Activated naive CD4-positive, alpha-beta T cell treated with anti-CD3 and anti-CD28 coated beads, Interleukin-2, amount 50 U/mL, for 72 hours (primary cell): ENCODE measurements at regions not wholly inside any gene's neighbourhood (a gene's known extent, or its start where the extent isn't known, plus 50 kb on each side); places are given as distances from the start of the nearest gene placed in this dataset.

Experiments
- ATAC-seq, 2 donors: fragments of 150-1000 bp; cut with Tn5 transposase; 2 replicates each; pipeline ENCODE4 v1.10.0; 2021; ENCODE audit warnings: mild to moderate bottlenecking in 2 of 2, moderate library complexity in 2 of 2
- DNase-seq, 2 donors: peaks; one replicate each; pipeline ENCODE4 v3.0.0; 2021 to 2022; ENCODE audit warnings: low spot score in 2 of 2
- H3K27ac Mint-ChIP-seq, 2 donors: one replicate each; pipeline ENCODE4 v1.8.0; 2022; ENCODE audit warnings: mild to moderate bottlenecking in 2 of 2, mixed read lengths in 2 of 2
- H3K36me3 Mint-ChIP-seq, 2 donors: one replicate each; pipeline ENCODE4 v1.8.0; 2022; ENCODE audit warnings: mixed read lengths in 2 of 2
- H3K9me3 Mint-ChIP-seq, 2 donors: one replicate each; pipeline ENCODE4 v1.8.0; 2022; ENCODE audit warnings: mixed read lengths in 2 of 2

GRCh38 chr20:25750765-25751696 is 54.4 kb upstream of the ZNF337 start:
- Mint-ChIP-seq H3K27ac (peak overlapping the region; percentile 77 to 78), H3K36me3 (no peaks in the 10 kb centered on the region), H3K9me3 (no peaks in the 10 kb centered on the region)
- ATAC-seq (peak; percentile 92 to 94), DNase-seq (peak; percentile 43 to 61)

GRCh38 chr20:25750220-25750764 is 53.6 kb upstream of the ZNF337 start:
- H3K9me3 Mint-ChIP-seq, result no peaks in the 10 kb centered on the region
- no peaks in the 10 kb centered on the region for H3K36me3 Mint-ChIP-seq
- DNase-seq (no peak), ATAC-seq (peak in 1 of 2 donors; percentile 6)
- H3K27ac Mint-ChIP-seq, result peak overlapping the region in 1 of 2 donors; percentile 78

DNA sequence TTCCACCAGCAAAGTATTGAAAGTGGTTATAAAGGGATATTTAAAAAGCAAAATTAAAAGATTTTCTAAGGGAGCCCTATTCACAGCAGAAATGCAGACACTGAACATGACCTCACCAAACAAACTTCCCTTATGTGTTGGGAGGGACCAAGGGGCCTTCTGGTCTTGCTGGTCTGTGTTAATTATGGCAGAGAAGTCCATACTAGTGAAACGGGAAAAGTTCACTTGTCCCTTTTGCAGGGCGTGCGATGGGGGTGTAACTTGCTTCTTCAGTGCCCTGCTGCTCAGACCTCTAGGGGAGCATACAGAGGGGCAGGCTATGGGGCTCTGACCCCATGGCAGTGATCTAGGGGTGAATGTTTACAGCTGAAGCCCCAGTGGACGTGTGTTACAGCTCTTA is 53.0 kb upstream of the ZNF337 start:
- no peak for ATAC-seq

More for the DNA sequence above, 53.0 kb upstream of the ZNF337 start:
- no peak overlapping the region for H3K27ac Mint-ChIP-seq
- H3K36me3 Mint-ChIP-seq, result no peaks in the 10 kb centered on the region
- DNase-seq, result no peak
- no peaks in the 10 kb centered on the region for H3K9me3 Mint-ChIP-seq
